Cerebellar cortex (tissue), 1 donor: ENCODE measurements at regions not wholly inside any gene's neighbourhood (a gene's known extent, or its start where the extent isn't known, plus 50 kb on each side); places are given as distances from the start of the nearest gene placed in this dataset.

ENCODE experiments used
- DNase-seq: peaks from one replicate; pipeline ENCODE4 v3.0.0-alpha.2; 2015; ENCODE audit warnings: low spot score

GRCh38 chr15:70181626-70182255 is 84.0 kb upstream of the TLE3 start:
- no peak for DNase-seq

- DNase-seq, result no peak
Measured at GRCh38 chr15:70180186-70180875, 82.6 kb upstream of the TLE3 start.

- DNase-seq, result no peak
Measured at GRCh38 chr15:70179309-70179892, 81.7 kb upstream of the TLE3 start.

- DNase-seq, result no peak
Measured at GRCh38 chr15:70178335-70179084, 80.8 kb upstream of the TLE3 start.

GRCh38 chr15:70172566-70173225 is 75.0 kb upstream of the TLE3 start:
- DNase-seq, result no peak

GRCh38 chr15:70172124-70172523 is 74.4 kb upstream of the TLE3 start:
- DNase-seq, result no peak

GRCh38 chr15:70171256-70171886 is 73.7 kb upstream of the TLE3 start:
- no peak for DNase-seq

- no peak for DNase-seq
Measured at GRCh38 chr15:70170096-70170699, 72.5 kb upstream of the TLE3 start.

- DNase-seq, result no peak
Measured at GRCh38 chr15:70169147-70169546, 71.4 kb upstream of the TLE3 start.

- DNase-seq, result no peak
Measured at GRCh38 chr15:70167155-70167554, 69.4 kb upstream of the TLE3 start.

GRCh38 chr15:70166506-70167087 is 68.9 kb upstream of the TLE3 start:
- no peak for DNase-seq

- DNase-seq, result peak; percentile 86
Measured at GRCh38 chr15:70165716-70166284, 68.1 kb upstream of the TLE3 start.

- no peak for DNase-seq
Measured at GRCh38 chr15:70164910-70165715, 67.4 kb upstream of the TLE3 start.

GRCh38 chr15:70164156-70164900 is 66.6 kb upstream of the TLE3 start:
- DNase-seq, result no peak

- DNase-seq, result peak; percentile 94
Measured at GRCh38 chr15:70160803-70161565, 63.3 kb upstream of the TLE3 start.

GRCh38 chr15:70160267-70160666 is 62.5 kb upstream of the TLE3 start:
- DNase-seq, result no peak

- DNase-seq, result no peak
Measured at GRCh38 chr15:70159713-70160009, 61.9 kb upstream of the TLE3 start.

- no peak for DNase-seq
Measured at GRCh38 chr15:70159001-70159712, 61.4 kb upstream of the TLE3 start.
